WTC11 (cell line): ENCODE measurements at regions not wholly inside any gene's neighbourhood (a gene's known extent, or its start where the extent isn't known, plus 50 kb on each side); places are given as distances from the start of the nearest gene placed in this dataset.

Experiments used
- CTCF ChIP-seq: fragments of 200-600 bp; IDR thresholded peaks from 2 replicates; pipeline ENCODE4 v1.8.0; 2022; ENCODE audit warnings: antibody characterized with exemption
- MAX ChIP-seq: sonication (generic); formaldehyde crosslinking; IDR thresholded peaks from 2 replicates; pipeline ENCODE4 v1.8.0; 2022; ENCODE audit warnings: mild to moderate bottlenecking, missing genetic modification reagents
- OVOL2 ChIP-seq: fragments of 250-450 bp; sonication (Bioruptor Pico); IDR thresholded peaks from 2 replicates; pipeline ENCODE4 v1.9.0; 2021; ENCODE audit warnings: mild to moderate bottlenecking, borderline replicate concordance
- PREB ChIP-seq: sonication (generic); formaldehyde crosslinking; IDR thresholded peaks from 2 replicates; pipeline ENCODE4 v1.8.1; 2022; ENCODE audit warnings: mild to moderate bottlenecking, missing genetic modification reagents, moderate library complexity, borderline replicate concordance

- TF ChIP-seq CTCF (no peak), MAX (no peak), PREB (no peak), OVOL2 (CRISPR knock-in tag) (no peak)
Measured at GRCh38 chr14:28407031-28407825, 359.4 kb upstream of the FOXG1 start.
